ENCODE measurements at regions not wholly inside any gene's neighbourhood (a gene's known extent, or its start where the extent isn't known, plus 50 kb on each side); places are given as distances from the start of the nearest gene placed in this dataset.

DNA sequence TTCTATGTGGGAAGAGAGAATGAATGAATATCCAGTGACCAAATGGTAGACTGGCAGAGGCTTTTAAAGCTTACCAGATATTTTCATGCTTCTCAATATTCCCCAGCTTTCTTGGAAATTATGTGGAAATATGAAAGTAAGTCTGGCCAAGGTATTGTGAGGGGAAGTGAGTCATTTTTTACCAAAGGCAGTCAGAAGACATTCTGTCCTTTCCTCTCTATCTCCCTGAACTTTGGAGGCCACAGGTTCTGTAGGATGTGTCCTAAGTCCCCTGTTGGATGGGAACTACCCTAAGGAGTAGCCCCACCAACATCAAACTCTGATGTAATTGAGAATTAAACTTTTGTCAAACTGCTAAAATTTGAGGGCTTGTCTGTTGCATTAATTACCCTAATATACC is 593.8 kb upstream of the NRSN1 start:
- TF ChIP-seq EZH2 (IDR thresholded peaks at IDR 0.05) (no peak), POLR2AphosphoS5 (IDR thresholded peaks at IDR 0.05; ENCODE audit: borderline replicate concordance, low read depth, low read length) (no peak), FOXP2 (optimal IDR thresholded peaks at IDR 0.05; ENCODE audit: control extremely low read depth, extremely low read length, insufficient read depth) (no peak)
